Peyer's patch (tissue), 4 donors: ENCODE measurements at regions not wholly inside any gene's neighbourhood (a gene's known extent, or its start where the extent isn't known, plus 50 kb on each side); places are given as distances from the start of the nearest gene placed in this dataset.

Experiments
- POLR2A ChIP-seq, 2 donors: fragments of 450-650 bp; IDR thresholded peaks; one replicate each; pipeline ENCODE4 v1.5.1; 2017; ENCODE audit warnings: antibody characterized with exemption in 2 of 2, mild to moderate bottlenecking in 2 of 2, moderate library complexity in 2 of 2
- TF ChIP-seq, protein P1 (sequence below), 6 experiments: fragments of 450-650 bp in 4 of 6; fragments of 200-600 bp in 2 of 6; sonication (generic) in 1 of 6; IDR thresholded peaks; one replicate each; pipeline ENCODE4 v1.5.1; 2017 to 2019; ENCODE audit warnings: antibody characterized with exemption in 6 of 6, mild to moderate bottlenecking in 3 of 6, moderate library complexity in 1 of 6

DNA sequence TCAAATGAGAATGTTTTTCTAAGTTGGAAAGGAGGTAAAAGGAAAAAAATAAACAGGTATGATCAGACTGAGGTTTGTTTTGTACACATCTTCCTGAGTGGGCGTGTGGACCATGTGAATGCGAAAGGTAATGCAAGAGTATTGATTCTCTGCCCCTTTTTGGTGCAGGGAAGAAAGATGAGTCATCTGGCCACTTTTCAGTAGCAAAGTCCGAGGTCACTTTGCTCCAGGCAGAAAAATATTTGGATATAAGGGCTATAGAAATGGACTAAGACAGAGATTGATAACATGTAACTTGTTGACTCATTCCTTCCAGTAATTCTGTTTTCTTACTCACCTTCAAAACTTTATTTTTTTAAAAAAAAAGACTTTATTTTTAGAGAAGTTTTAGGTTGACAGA lies 130.5 kb downstream of the DSEL start:
- TF ChIP-seq, protein P1, sequence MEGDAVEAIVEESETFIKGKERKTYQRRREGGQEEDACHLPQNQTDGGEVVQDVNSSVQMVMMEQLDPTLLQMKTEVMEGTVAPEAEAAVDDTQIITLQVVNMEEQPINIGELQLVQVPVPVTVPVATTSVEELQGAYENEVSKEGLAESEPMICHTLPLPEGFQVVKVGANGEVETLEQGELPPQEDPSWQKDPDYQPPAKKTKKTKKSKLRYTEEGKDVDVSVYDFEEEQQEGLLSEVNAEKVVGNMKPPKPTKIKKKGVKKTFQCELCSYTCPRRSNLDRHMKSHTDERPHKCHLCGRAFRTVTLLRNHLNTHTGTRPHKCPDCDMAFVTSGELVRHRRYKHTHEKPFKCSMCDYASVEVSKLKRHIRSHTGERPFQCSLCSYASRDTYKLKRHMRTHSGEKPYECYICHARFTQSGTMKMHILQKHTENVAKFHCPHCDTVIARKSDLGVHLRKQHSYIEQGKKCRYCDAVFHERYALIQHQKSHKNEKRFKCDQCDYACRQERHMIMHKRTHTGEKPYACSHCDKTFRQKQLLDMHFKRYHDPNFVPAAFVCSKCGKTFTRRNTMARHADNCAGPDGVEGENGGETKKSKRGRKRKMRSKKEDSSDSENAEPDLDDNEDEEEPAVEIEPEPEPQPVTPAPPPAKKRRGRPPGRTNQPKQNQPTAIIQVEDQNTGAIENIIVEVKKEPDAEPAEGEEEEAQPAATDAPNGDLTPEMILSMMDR (IDR thresholded peaks at IDR 0.05) = no peak
- no peak for TF ChIP-seq POLR2A (IDR thresholded peaks at IDR 0.05)
